ENCODE measurements at regions not wholly inside any gene's neighbourhood (a gene's known extent, or its start where the extent isn't known, plus 50 kb on each side); places are given as distances from the start of the nearest gene placed in this dataset.

GRCh38 chr17:79438546-79439334, 172.1 kb downstream of the RBFOX3 start:
- TF ChIP-seq CTCF (IDR thresholded peaks at IDR 0.05) (no peak), KDM1A (IDR thresholded peaks at IDR 0.05; ENCODE audit: low read depth) (no peak), ZSCAN20 (CRISPR knock-in tag; IDR thresholded peaks at IDR 0.05) (no peak), CBX8 (IDR thresholded peaks at IDR 0.05) (no peak), EP300 (IDR thresholded peaks at IDR 0.05) (no peak), POLR2A (IDR thresholded peaks at IDR 0.05; ENCODE audit: low read length) (no peak), MAZ (IDR thresholded peaks at IDR 0.05; ENCODE audit: borderline replicate concordance, low read depth, low read length) (no peak), MAFK (IDR thresholded peaks at IDR 0.05; ENCODE audit: partially characterized antibody) (no peak), HDAC2 (IDR thresholded peaks at IDR 0.05) (no peak)

All from A549 (cell line).